ENCODE measurements at regions not wholly inside any gene's neighbourhood (a gene's known extent, or its start where the extent isn't known, plus 50 kb on each side); places are given as distances from the start of the nearest gene placed in this dataset.

- Histone ChIP-seq H3K27ac (ENCODE audit: low read length) (no peak overlapping the region), H3K36me3 (ENCODE audit: control insufficient read depth, insufficient read depth, low read length) (no peaks in the 10 kb centered on the region), H3K27me3 (ENCODE audit: control insufficient read depth, insufficient read depth, low read length) (no peaks in the 10 kb centered on the region), H3K9me3 (ENCODE audit: control insufficient read depth, insufficient read depth, low read depth, low read length) (no peaks in the 10 kb centered on the region), H3K4me1 (ENCODE audit: control insufficient read depth, insufficient read depth, low read length) (no peaks in the 10 kb centered on the region; the same call in 1 of the 2 replicates), H3K4me3 (ENCODE audit: low read depth in 2 of 2, low read length in 2 of 2) (no peak overlapping the region)
- POLR2A ChIA-PET, result no interaction called here
- no peak for ATAC-seq
- no TSS peak for BruUV-seq (replicated peaks)
- CTCF ChIA-PET, result no interaction called here
- intact Hi-C loops (cut with micrococcal nuclease; ENCODE audit: unreplicated experiment) (no loop called here), in situ Hi-C loops (cut with HindIII; ENCODE audit: low pct_unique_long_range_greater_than_20kb, low sequenced_read_pairs) (no loop called here)
- TF ChIP-seq POLR2AphosphoS5 (IDR thresholded peaks at IDR 0.05; ENCODE audit: low read depth, low read length) (no peak), TCF7L2 (IDR thresholded peaks at IDR 0.05; ENCODE audit: low read depth, low read length) (no peak), SIN3A (IDR thresholded peaks at IDR 0.05; ENCODE audit: borderline replicate concordance, insufficient read depth, low read depth, low read length) (no peak)
- TF ChIP-seq, protein P1, sequence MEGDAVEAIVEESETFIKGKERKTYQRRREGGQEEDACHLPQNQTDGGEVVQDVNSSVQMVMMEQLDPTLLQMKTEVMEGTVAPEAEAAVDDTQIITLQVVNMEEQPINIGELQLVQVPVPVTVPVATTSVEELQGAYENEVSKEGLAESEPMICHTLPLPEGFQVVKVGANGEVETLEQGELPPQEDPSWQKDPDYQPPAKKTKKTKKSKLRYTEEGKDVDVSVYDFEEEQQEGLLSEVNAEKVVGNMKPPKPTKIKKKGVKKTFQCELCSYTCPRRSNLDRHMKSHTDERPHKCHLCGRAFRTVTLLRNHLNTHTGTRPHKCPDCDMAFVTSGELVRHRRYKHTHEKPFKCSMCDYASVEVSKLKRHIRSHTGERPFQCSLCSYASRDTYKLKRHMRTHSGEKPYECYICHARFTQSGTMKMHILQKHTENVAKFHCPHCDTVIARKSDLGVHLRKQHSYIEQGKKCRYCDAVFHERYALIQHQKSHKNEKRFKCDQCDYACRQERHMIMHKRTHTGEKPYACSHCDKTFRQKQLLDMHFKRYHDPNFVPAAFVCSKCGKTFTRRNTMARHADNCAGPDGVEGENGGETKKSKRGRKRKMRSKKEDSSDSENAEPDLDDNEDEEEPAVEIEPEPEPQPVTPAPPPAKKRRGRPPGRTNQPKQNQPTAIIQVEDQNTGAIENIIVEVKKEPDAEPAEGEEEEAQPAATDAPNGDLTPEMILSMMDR (IDR thresholded peaks at IDR 0.05), result no peak
- TF ChIP-seq, protein P2, sequence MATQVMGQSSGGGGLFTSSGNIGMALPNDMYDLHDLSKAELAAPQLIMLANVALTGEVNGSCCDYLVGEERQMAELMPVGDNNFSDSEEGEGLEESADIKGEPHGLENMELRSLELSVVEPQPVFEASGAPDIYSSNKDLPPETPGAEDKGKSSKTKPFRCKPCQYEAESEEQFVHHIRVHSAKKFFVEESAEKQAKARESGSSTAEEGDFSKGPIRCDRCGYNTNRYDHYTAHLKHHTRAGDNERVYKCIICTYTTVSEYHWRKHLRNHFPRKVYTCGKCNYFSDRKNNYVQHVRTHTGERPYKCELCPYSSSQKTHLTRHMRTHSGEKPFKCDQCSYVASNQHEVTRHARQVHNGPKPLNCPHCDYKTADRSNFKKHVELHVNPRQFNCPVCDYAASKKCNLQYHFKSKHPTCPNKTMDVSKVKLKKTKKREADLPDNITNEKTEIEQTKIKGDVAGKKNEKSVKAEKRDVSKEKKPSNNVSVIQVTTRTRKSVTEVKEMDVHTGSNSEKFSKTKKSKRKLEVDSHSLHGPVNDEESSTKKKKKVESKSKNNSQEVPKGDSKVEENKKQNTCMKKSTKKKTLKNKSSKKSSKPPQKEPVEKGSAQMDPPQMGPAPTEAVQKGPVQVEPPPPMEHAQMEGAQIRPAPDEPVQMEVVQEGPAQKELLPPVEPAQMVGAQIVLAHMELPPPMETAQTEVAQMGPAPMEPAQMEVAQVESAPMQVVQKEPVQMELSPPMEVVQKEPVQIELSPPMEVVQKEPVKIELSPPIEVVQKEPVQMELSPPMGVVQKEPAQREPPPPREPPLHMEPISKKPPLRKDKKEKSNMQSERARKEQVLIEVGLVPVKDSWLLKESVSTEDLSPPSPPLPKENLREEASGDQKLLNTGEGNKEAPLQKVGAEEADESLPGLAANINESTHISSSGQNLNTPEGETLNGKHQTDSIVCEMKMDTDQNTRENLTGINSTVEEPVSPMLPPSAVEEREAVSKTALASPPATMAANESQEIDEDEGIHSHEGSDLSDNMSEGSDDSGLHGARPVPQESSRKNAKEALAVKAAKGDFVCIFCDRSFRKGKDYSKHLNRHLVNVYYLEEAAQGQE (IDR thresholded peaks at IDR 0.05; ENCODE audit: insufficient read depth in 1 of 2, low read depth in 2 of 2, low read length in 1 of 2), result no peak
- no peak for DNase-seq (ENCODE audit: low read depth, low spot score)
Observed at GRCh38 chr1:208646431-208646830, 402.2 kb upstream of the PLXNA2 start.

DNA sequence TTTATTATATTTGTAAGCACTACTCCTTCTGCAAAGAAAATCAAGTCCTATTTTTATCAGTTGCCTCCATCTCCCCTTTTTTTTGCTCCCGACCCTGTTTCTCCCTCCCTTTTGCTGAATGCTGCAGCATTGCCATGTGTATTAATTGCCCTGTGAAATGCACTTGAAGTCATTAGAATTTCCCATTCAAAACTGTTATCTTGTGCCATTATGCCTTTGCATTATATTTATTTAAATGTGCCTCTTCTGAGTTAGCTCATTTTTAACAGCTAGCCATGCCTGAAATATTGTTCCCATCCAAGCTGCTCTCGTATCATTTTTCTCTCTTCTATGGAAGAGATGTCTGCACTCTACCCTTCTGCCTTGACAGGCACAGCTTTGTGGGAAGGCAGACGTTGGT is 404.0 kb upstream of the PLXNA2 start:
- Histone ChIP-seq H3K36me3 (ENCODE audit: control insufficient read depth, insufficient read depth, low read length) (no peaks in the 10 kb centered on the region), H3K4me1 (ENCODE audit: control insufficient read depth, insufficient read depth, low read length) (no peaks in the 10 kb centered on the region; the same call in 1 of the 2 replicates), H3K9me3 (ENCODE audit: control insufficient read depth, insufficient read depth, low read depth, low read length) (no peaks in the 10 kb centered on the region), H3K4me3 (ENCODE audit: low read depth in 2 of 2, low read length in 2 of 2) (no peak overlapping the region), H3K27ac (ENCODE audit: low read length) (no peak overlapping the region), H3K27me3 (ENCODE audit: control insufficient read depth, insufficient read depth, low read length) (no peaks in the 10 kb centered on the region)
- DNase-seq (ENCODE audit: low read depth, low spot score) (no peak), ATAC-seq (no peak)
- intact Hi-C loops (cut with micrococcal nuclease; ENCODE audit: unreplicated experiment) (no loop called here), in situ Hi-C loops (cut with HindIII; ENCODE audit: low pct_unique_long_range_greater_than_20kb, low sequenced_read_pairs) (no loop called here)
- POLR2A ChIA-PET, result no interaction called here
- TF ChIP-seq, protein P2 (IDR thresholded peaks at IDR 0.05; ENCODE audit: insufficient read depth in 1 of 2, low read depth in 2 of 2, low read length in 1 of 2), result no peak
- no TSS peak for BruUV-seq (replicated peaks)
- CTCF ChIA-PET, result no interaction called here
